Ovary (tissue), 3 donors: ENCODE measurements at regions not wholly inside any gene's neighbourhood (a gene's known extent, or its start where the extent isn't known, plus 50 kb on each side); places are given as distances from the start of the nearest gene placed in this dataset.

Experiments used
- CTCF ChIP-seq, 3 donors: fragments of 450-650 bp in 2 of 3; fragments of 200-600 bp in 1 of 3; IDR thresholded peaks; one replicate each; pipeline versions ENCODE4 v1.5.1 to v1.8.0; 2016 to 2022; ENCODE audit warnings: antibody characterized with exemption in 3 of 3, mild to moderate bottlenecking in 1 of 3
- EP300 ChIP-seq: sonication (generic); formaldehyde crosslinking; IDR thresholded peaks from one replicate; pipeline ENCODE4 v1.6.1; 2017; ENCODE audit warnings: antibody characterized with exemption
- POLR2A ChIP-seq: fragments of 450-650 bp; IDR thresholded peaks from one replicate; pipeline ENCODE4 v1.6.1; 2017; ENCODE audit warnings: antibody characterized with exemption, mild to moderate bottlenecking, moderate library complexity
- donor health status: DM: no; HTN: no; CAD: no.

- no peak for TF ChIP-seq CTCF (IDR thresholded peaks at IDR 0.05)
- no peak for TF ChIP-seq POLR2A
- no peak for TF ChIP-seq EP300
Observed at GRCh38 chr21:19049567-19049966, 646.0 kb upstream of the TMPRSS15 start.
